ENCODE measurements at regions not wholly inside any gene's neighbourhood (a gene's known extent, or its start where the extent isn't known, plus 50 kb on each side); places are given as distances from the start of the nearest gene placed in this dataset.

- Histone ChIP-seq H3K27me3 (ENCODE audit: control insufficient read depth, insufficient read depth, low read length) (no peaks in the 10 kb centered on the region), H3K27ac (ENCODE audit: low read length) (no peak overlapping the region), H3K36me3 (ENCODE audit: control insufficient read depth, insufficient read depth, low read length) (no peaks in the 10 kb centered on the region), H3K4me3 (ENCODE audit: low read length) (no peak overlapping the region), H3K9me3 (ENCODE audit: control insufficient read depth, insufficient read depth, low read length) (no peaks in the 10 kb centered on the region), H3K4me1 (ENCODE audit: control insufficient read depth, insufficient read depth, low read length) (no peaks in the 10 kb centered on the region)
- Mint-ChIP-seq H3K4me1 (peaks cover 0 to 7% of the 10 kb centered on the region in 2 donors), H3K27me3 (ENCODE audit: low read depth in 2 of 2) (peaks cover 6 to 14% of the 10 kb centered on the region in 2 donors), H3K36me3 (no peaks in the 10 kb centered on the region), H3K4me3 (no peak overlapping the region), H3K9me3 (no peaks in the 10 kb centered on the region), H3K27ac (no peak overlapping the region)
- ATAC-seq = no peak
- 40% methylated on average over 1 of the region's 1 CpG for WGBS (ENCODE audit: insufficient coverage)
- intact Hi-C loops (cut with micrococcal nuclease) = loop anchor here (10.0 kb wide), 1 partner anchor 338 kb away; no protein-coding TSS in a partner anchor
- TF ChIP-seq CTCF (IDR thresholded peaks at IDR 0.05) = no peak
- DNase-seq = no peak
These were observed 163.1 kb upstream of the UMPS start for GRCh38 chr3:124567179-124567578.

GRCh38 chr3:124569761-124570160, 160.5 kb upstream of the UMPS start:
- H3K4me3 Mint-ChIP-seq = no peak overlapping the region
- Histone ChIP-seq H3K4me1 (ENCODE audit: control insufficient read depth, insufficient read depth, low read length) (no peaks in the 10 kb centered on the region), H3K9me3 (ENCODE audit: control insufficient read depth, insufficient read depth, low read length) (no peaks in the 10 kb centered on the region), H3K4me3 (ENCODE audit: low read length) (no peak overlapping the region), H3K36me3 (ENCODE audit: control insufficient read depth, insufficient read depth, low read length) (no peaks in the 10 kb centered on the region), H3K27ac (ENCODE audit: low read length) (no peak overlapping the region), H3K27me3 (ENCODE audit: control insufficient read depth, insufficient read depth, low read length) (no peaks in the 10 kb centered on the region)
- H3K4me1 Mint-ChIP-seq = peaks cover 0 to 5% of the 10 kb centered on the region in 2 donors
- ATAC-seq (no peak), DNase-seq (no peak)
- H3K27ac Mint-ChIP-seq = no peak overlapping the region
- H3K27me3 Mint-ChIP-seq (ENCODE audit: low read depth in 2 of 2) = peaks cover 0 to 3% of the 10 kb centered on the region in 2 donors
- intact Hi-C loops (cut with micrococcal nuclease) = loop anchor here (10.0 kb wide), 1 partner anchor 335 kb away; no protein-coding TSS in a partner anchor
- 83% methylated on average over 1 of the region's 1 CpG for WGBS (ENCODE audit: insufficient coverage)
- no peaks in the 10 kb centered on the region for H3K36me3 Mint-ChIP-seq
- TF ChIP-seq CTCF (IDR thresholded peaks at IDR 0.05) = no peak
- no peaks in the 10 kb centered on the region for H3K9me3 Mint-ChIP-seq

GRCh38 chr3:124570232-124570631, 160.0 kb upstream of the UMPS start:
- WGBS (ENCODE audit: insufficient coverage) = no CpG with 5 or more reads among the region's 2 CpGs
- H3K27ac ChIP-seq (ENCODE audit: low read length) = no peak overlapping the region
- ATAC-seq (no peak), DNase-seq (no peak)
- H3K4me1 ChIP-seq (ENCODE audit: control insufficient read depth, insufficient read depth, low read length) = no peaks in the 10 kb centered on the region
- H3K9me3 ChIP-seq (ENCODE audit: control insufficient read depth, insufficient read depth, low read length) = no peaks in the 10 kb centered on the region
- no peaks in the 10 kb centered on the region for H3K27me3 ChIP-seq (ENCODE audit: control insufficient read depth, insufficient read depth, low read length)
- H3K36me3 Mint-ChIP-seq = no peaks in the 10 kb centered on the region
- no peaks in the 10 kb centered on the region for H3K36me3 ChIP-seq (ENCODE audit: control insufficient read depth, insufficient read depth, low read length)
- H3K27ac Mint-ChIP-seq = no peak overlapping the region
- no peak overlapping the region for H3K4me3 Mint-ChIP-seq
- H3K4me1 Mint-ChIP-seq = peaks cover 0 to 4% of the 10 kb centered on the region in 2 donors
- TF ChIP-seq CTCF (IDR thresholded peaks at IDR 0.05) = no peak
- no peak overlapping the region for H3K4me3 ChIP-seq (ENCODE audit: low read length)
- no peaks in the 10 kb centered on the region for H3K9me3 Mint-ChIP-seq
- intact Hi-C loops (cut with micrococcal nuclease) = no loop called here
- H3K27me3 Mint-ChIP-seq (ENCODE audit: low read depth in 2 of 2) = peaks cover 0 to 3% of the 10 kb centered on the region in 2 donors

- 91% methylated on average over 8 of the region's 8 CpGs for WGBS (ENCODE audit: insufficient coverage)
- no peaks in the 10 kb centered on the region for H3K27me3 ChIP-seq (ENCODE audit: control insufficient read depth, insufficient read depth, low read length)
- Mint-ChIP-seq H3K27me3 (ENCODE audit: low read depth in 2 of 2) (peaks cover 0 to 3% of the 10 kb centered on the region in 2 donors), H3K9me3 (no peaks in the 10 kb centered on the region), H3K27ac (no peak overlapping the region), H3K36me3 (no peaks in the 10 kb centered on the region), H3K4me3 (no peak overlapping the region), H3K4me1 (peaks cover 0 to 5% of the 10 kb centered on the region in 2 donors)
- no peak overlapping the region for H3K4me3 ChIP-seq (ENCODE audit: low read length)
- TF ChIP-seq CTCF (IDR thresholded peaks at IDR 0.05) = no peak
- no peaks in the 10 kb centered on the region for H3K36me3 ChIP-seq (ENCODE audit: control insufficient read depth, insufficient read depth, low read length)
- intact Hi-C loops (cut with micrococcal nuclease) = no loop called here
- H3K9me3 ChIP-seq (ENCODE audit: control insufficient read depth, insufficient read depth, low read length) = no peaks in the 10 kb centered on the region
- no peak for DNase-seq
- H3K27ac ChIP-seq (ENCODE audit: low read length) = no peak overlapping the region
- ATAC-seq = no peak
- no peaks in the 10 kb centered on the region for H3K4me1 ChIP-seq (ENCODE audit: control insufficient read depth, insufficient read depth, low read length)
These were observed 157.3 kb upstream of the UMPS start for GRCh38 chr3:124572851-124573405.

All from natural killer cell (primary cell).